Panc1 (cell line): ENCODE measurements at regions not wholly inside any gene's neighbourhood (a gene's known extent, or its start where the extent isn't known, plus 50 kb on each side); places are given as distances from the start of the nearest gene placed in this dataset.

Experiments used
- CTCF ChIP-seq: fragments of 450-650 bp; IDR thresholded peaks from 2 replicates; pipeline ENCODE4 v1.5.1; 2017; ENCODE audit warnings: mild to moderate bottlenecking
- POLR2AphosphoS5 ChIP-seq: IDR thresholded peaks from 2 replicates; pipeline ENCODE4 v1.6.1; 2012; ENCODE audit warnings: mild to moderate bottlenecking, low read depth, low read length, moderate library complexity
- REST ChIP-seq, 2 experiments: IDR thresholded peaks; 2 replicates each; pipeline ENCODE4 v1.6.1; 2011 to 2012; ENCODE audit warnings: low read depth in 2 of 2, control low read depth in 1 of 2, low read length in 1 of 2, mild to moderate bottlenecking in 1 of 2, moderate library complexity in 1 of 2; ENCODE audit not compliant: insufficient read depth in 1 of 2
- SIN3A ChIP-seq: IDR thresholded peaks from 2 replicates; pipeline ENCODE4 v1.6.1; 2012; ENCODE audit warnings: low read depth, mild to moderate bottlenecking, low read length, moderate library complexity, borderline replicate concordance; ENCODE audit not compliant: insufficient read depth

- TF ChIP-seq REST (IDR thresholded peaks at IDR 0.05; ENCODE audit: insufficient read depth in 1 of 2, low read depth in 2 of 2, low read length in 1 of 2) (no peak), POLR2AphosphoS5 (no peak), CTCF (no peak), SIN3A (no peak)
Observed at GRCh38 chr4:15226203-15226602, 201.6 kb upstream of the C1QTNF7 start.
